Kidney epithelial cell (primary cell): ENCODE measurements at regions not wholly inside any gene's neighbourhood (a gene's known extent, or its start where the extent isn't known, plus 50 kb on each side); places are given as distances from the start of the nearest gene placed in this dataset.

Experiments used
- DNase-seq: peaks from one replicate; pipeline ENCODE4 v3.0.0-alpha.2; 2010; ENCODE audit warnings: low read depth
- H3K27me3 ChIP-seq: 2 replicates; pipeline ENCODE4 v1.6.0; 2011; ENCODE audit warnings: low read length; ENCODE audit not compliant: control insufficient read depth, insufficient read depth
- H3K36me3 ChIP-seq: 2 replicates; pipeline ENCODE4 v1.5.1; 2011; ENCODE audit warnings: low read length; ENCODE audit not compliant: control insufficient read depth, insufficient read depth
- H3K4me3 ChIP-seq: 2 replicates; pipeline ENCODE4 v1.5.1; 2011; ENCODE audit warnings: low read depth, mild to moderate bottlenecking, control low read depth, low read length
- CTCF ChIP-seq: IDR thresholded peaks from 2 replicates; pipeline ENCODE4 v1.5.1; 2011; ENCODE audit warnings: mild to moderate bottlenecking, moderate library complexity, low read length, control low read depth, inconsistent platforms; ENCODE audit not compliant: insufficient read depth, poor library complexity, severe bottlenecking

GRCh38 chr5:14980698-14981097, 109.1 kb upstream of the ANKH start:
- no peak for TF ChIP-seq CTCF
- Histone ChIP-seq H3K4me3 (no peak overlapping the region), H3K27me3 (no peaks in the 10 kb centered on the region), H3K36me3 (no peaks in the 10 kb centered on the region)
- no peak for DNase-seq

GRCh38 chr5:14977058-14977685, 105.6 kb upstream of the ANKH start:
- DNase-seq = no peak
- no peaks in the 10 kb centered on the region for H3K36me3 ChIP-seq
- TF ChIP-seq CTCF = no peak
- no peak overlapping the region for H3K4me3 ChIP-seq
- H3K27me3 ChIP-seq = peaks cover 2% of the 10 kb centered on the region

GRCh38 chr5:14976486-14976885, 104.9 kb upstream of the ANKH start:
- no peak for DNase-seq
- Histone ChIP-seq H3K27me3 (peaks cover 2% of the 10 kb centered on the region), H3K36me3 (no peaks in the 10 kb centered on the region), H3K4me3 (no peak overlapping the region)
- TF ChIP-seq CTCF = no peak

GRCh38 chr5:14971873-14972272, 100.3 kb upstream of the ANKH start:
- H3K27me3 ChIP-seq = peaks cover 2% of the 10 kb centered on the region
- H3K4me3 ChIP-seq = no peak overlapping the region
- H3K36me3 ChIP-seq = no peaks in the 10 kb centered on the region
- no peak for DNase-seq
- no peak for TF ChIP-seq CTCF

- TF ChIP-seq CTCF = no peak
- Histone ChIP-seq H3K4me3 (no peak overlapping the region), H3K36me3 (no peaks in the 10 kb centered on the region), H3K27me3 (peaks cover 2% of the 10 kb centered on the region)
- no peak for DNase-seq
These were observed 97.2 kb upstream of the ANKH start for GRCh38 chr5:14968796-14969195.

GRCh38 chr5:14967166-14967565, 95.6 kb upstream of the ANKH start:
- no peak for TF ChIP-seq CTCF
- Histone ChIP-seq H3K36me3 (no peaks in the 10 kb centered on the region), H3K4me3 (no peak overlapping the region), H3K27me3 (no peaks in the 10 kb centered on the region)
- no peak for DNase-seq
